Body of pancreas (tissue), 1 donor: ENCODE measurements at regions not wholly inside any gene's neighbourhood (a gene's known extent, or its start where the extent isn't known, plus 50 kb on each side); places are given as distances from the start of the nearest gene placed in this dataset. TPM values are rescaled to one million over a fixed set of nuclear protein-coding genes. Genes with fewer than 3 reads are reported as not detected.

Experiments used
- small RNA-seq: library from RNA; depleted of rRNA; stranded (forward); fragments of <200 nt; gene quantifications from one replicate; pipeline ENCODE3, GENCODE V24; 2016

Small RNA genes in the stretch of these regions (small RNA-seq; reads per million reads assigned to genes)
- gene MTCYBP4, result not detected
